ENCODE measurements at regions not wholly inside any gene's neighbourhood (a gene's known extent, or its start where the extent isn't known, plus 50 kb on each side); places are given as distances from the start of the nearest gene placed in this dataset.

GRCh38 chr1:98260412-98260811, 339.6 kb upstream of the DPYD start:
- TF ChIP-seq GABPA (IDR thresholded peaks at IDR 0.05; ENCODE audit: low read depth) (no peak), SPI1 (IDR thresholded peaks at IDR 0.05; ENCODE audit: borderline replicate concordance, low read depth) (no peak), CTCF (IDR thresholded peaks at IDR 0.05; ENCODE audit: insufficient read depth, low read length) (no peak), REST (IDR thresholded peaks at IDR 0.05; ENCODE audit: insufficient replicate concordance, low read depth) (no peak), POLR2AphosphoS5 (IDR thresholded peaks at IDR 0.05; ENCODE audit: low read depth) (no peak)
- DNase-seq (ENCODE audit: low read depth in 1 of 2, low spot score in 1 of 2) = no peak
- Histone ChIP-seq H3K27ac (replicated peaks) (no peak overlapping the region), H3K27me3 (ENCODE audit: insufficient read depth, poor library complexity, severe bottlenecking) (no peaks in the 10 kb centered on the region), H3K4me3 (replicated peaks; ENCODE audit: insufficient read depth, low read length) (no peak overlapping the region)

- Histone ChIP-seq H3K27ac (replicated peaks) (no peak overlapping the region), H3K27me3 (ENCODE audit: insufficient read depth, poor library complexity, severe bottlenecking) (no peaks in the 10 kb centered on the region), H3K4me3 (replicated peaks; ENCODE audit: insufficient read depth, low read length) (no peak overlapping the region)
- no peak for TF ChIP-seq REST (IDR thresholded peaks at IDR 0.05; ENCODE audit: insufficient replicate concordance, low read depth)
- TF ChIP-seq POLR2AphosphoS5 (IDR thresholded peaks at IDR 0.05; ENCODE audit: low read depth) = no peak
- TF ChIP-seq SPI1 (IDR thresholded peaks at IDR 0.05; ENCODE audit: borderline replicate concordance, low read depth) = no peak
- TF ChIP-seq GABPA (IDR thresholded peaks at IDR 0.05; ENCODE audit: low read depth) = no peak
- TF ChIP-seq CTCF (IDR thresholded peaks at IDR 0.05; ENCODE audit: insufficient read depth, low read length) = no peak
- peak in 1 of 2 experiments; percentile 2 for DNase-seq (ENCODE audit: low read depth in 1 of 2, low spot score in 1 of 2)
Observed at GRCh38 chr1:98256700-98257099, 335.9 kb upstream of the DPYD start.

GRCh38 chr1:98253145-98253544, 332.3 kb upstream of the DPYD start:
- no peak for DNase-seq (ENCODE audit: low read depth in 1 of 2, low spot score in 1 of 2)
- Histone ChIP-seq H3K27ac (replicated peaks) (no peak overlapping the region), H3K27me3 (ENCODE audit: insufficient read depth, poor library complexity, severe bottlenecking) (no peaks in the 10 kb centered on the region), H3K4me3 (replicated peaks; ENCODE audit: insufficient read depth, low read length) (no peak overlapping the region)
- TF ChIP-seq GABPA (IDR thresholded peaks at IDR 0.05; ENCODE audit: low read depth) = no peak
- no peak for TF ChIP-seq POLR2AphosphoS5 (IDR thresholded peaks at IDR 0.05; ENCODE audit: low read depth)
- no peak for TF ChIP-seq REST (IDR thresholded peaks at IDR 0.05; ENCODE audit: insufficient replicate concordance, low read depth)
- TF ChIP-seq SPI1 (IDR thresholded peaks at IDR 0.05; ENCODE audit: borderline replicate concordance, low read depth) = no peak
- TF ChIP-seq CTCF (IDR thresholded peaks at IDR 0.05; ENCODE audit: insufficient read depth, low read length) = no peak
